HG03571 (cell line): ENCODE measurements at regions not wholly inside any gene's neighbourhood (a gene's known extent, or its start where the extent isn't known, plus 50 kb on each side); places are given as distances from the start of the nearest gene placed in this dataset.
"Not testable (repeated sequence)": the region's sequence is repeated elsewhere in the genome, so short reads cannot be mapped to it uniquely, and the experiment has no call there.

Experiments
- ATAC-seq: cut with Tn5 transposase; IDR thresholded peaks from one replicate; pipeline ENCODE4 v1.9.1; 2021; ENCODE audit not compliant: unreplicated experiment

GRCh38 chr9:65566018-65566417, 109.7 kb upstream of the ZNG1E start:
- not testable (repeated sequence) for ATAC-seq

DNA sequence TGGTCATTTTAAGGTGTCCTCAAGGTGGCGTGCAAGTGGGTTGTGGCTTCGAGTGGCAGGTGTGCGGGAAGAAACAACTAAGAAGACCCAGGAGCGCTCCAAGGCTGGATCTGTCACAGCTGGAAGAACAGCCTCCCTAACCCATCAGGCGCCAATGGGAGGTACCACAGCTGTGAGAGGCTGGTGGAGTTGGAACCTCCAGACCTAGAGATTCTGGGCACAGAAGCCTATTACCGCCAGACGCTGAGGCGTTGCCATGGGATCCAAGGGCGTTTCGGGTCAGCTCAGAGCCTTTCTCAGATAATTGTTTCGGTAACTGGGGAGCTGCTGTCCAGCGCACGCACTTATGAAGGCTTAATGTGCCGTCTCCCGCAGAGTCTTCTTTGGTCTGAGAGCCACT, 156.7 kb upstream of the ZNG1E start:
- ATAC-seq = not testable (repeated sequence)

DNA sequence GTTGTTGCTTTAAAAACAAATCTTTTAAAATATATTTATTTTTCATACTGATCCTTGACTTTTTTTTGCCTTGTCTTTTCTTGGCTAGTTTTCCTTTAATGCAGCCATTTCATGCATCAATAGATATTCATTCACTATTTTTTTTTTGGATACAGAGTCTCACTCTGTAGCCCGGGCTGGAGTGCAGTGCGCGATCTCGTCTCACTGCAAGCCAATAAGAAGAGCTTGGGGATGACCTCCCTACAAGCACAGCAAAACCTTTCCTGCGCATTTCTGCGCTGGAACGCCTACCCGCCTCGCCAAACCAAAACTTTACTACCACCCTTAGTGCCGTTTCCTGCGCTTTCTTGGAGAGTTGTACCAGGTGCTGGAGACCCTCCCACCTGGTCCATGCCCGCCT, 161.3 kb upstream of the ZNG1E start:
- not testable (repeated sequence) for ATAC-seq

- ATAC-seq = not testable (repeated sequence)
Observed at GRCh38 chr9:65507897-65508296, 167.8 kb upstream of the ZNG1E start.

GRCh38 chr9:65504686-65505085, 171.0 kb upstream of the ZNG1E start:
- ATAC-seq = not testable (repeated sequence)

DNA sequence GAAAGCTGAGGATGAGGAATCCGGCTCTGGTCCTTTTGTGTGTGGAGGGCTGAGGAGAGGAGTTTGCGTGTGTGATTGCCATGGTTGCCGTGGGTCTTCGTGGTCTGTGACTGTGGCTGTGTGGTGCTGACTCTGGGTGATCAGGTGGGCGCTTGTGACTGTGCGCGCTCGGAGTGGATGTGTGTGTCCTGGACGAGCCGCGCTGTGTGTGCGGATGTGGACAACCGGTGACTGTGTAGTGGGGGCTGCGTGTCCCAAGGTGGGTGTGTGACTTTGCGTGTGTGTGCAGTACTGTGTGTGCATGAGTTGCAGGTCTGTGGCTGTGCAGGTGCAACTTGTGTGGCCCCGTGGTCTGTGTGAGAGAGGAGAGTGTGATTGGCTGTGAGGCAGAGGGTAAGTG, 172.0 kb upstream of the ZNG1E start:
- not testable (repeated sequence) for ATAC-seq

GRCh38 chr9:65482890-65483289, 192.8 kb upstream of the ZNG1E start:
- not testable (repeated sequence) for ATAC-seq

DNA sequence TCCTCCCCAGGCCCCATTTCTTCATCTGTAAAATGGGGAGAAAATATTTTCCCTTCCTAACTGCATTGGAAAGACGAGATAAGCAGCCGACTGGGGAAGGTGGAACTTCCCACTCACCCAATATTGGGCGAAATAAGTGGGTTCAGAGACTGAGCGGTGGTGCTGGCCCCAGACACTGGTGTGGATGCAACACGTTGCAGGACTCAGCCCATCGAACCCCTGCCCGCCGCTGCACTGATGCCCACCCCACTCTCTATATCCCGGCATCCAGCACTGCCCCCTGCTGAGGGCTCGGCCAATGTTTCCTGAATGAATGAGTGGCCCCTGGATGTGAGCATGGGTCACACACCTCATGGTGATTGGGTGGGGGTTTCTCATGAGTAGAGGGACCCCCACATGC, 194.4 kb upstream of the ZNG1E start:
- not testable (repeated sequence) for ATAC-seq

DNA sequence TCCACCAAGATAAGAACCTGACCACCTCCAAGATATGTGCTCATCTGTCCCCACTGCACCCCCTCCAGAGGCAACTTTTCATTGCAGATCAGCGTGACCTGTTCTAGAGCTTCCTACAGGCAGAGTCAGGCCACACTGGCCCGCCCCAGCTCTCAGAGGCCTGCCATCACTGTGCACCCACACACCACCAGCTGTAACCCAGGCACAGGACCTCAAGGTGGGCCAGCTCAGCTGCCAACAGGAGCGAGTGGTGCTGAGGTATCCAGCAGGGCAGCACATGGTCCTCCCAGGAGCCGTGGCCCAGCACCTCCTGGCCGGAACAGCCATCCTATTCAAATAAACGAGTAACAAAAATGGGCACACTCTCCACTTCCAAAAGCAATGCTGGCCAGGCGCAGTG, 189.9 kb upstream of the FOXD4L5 start:
- not testable (repeated sequence) for ATAC-seq

GRCh38 chr9:65473059-65473822, 188.2 kb upstream of the FOXD4L5 start:
- not testable (repeated sequence) for ATAC-seq

GRCh38 chr9:65471106-65471505, 186.1 kb upstream of the FOXD4L5 start:
- not testable (repeated sequence) for ATAC-seq

DNA sequence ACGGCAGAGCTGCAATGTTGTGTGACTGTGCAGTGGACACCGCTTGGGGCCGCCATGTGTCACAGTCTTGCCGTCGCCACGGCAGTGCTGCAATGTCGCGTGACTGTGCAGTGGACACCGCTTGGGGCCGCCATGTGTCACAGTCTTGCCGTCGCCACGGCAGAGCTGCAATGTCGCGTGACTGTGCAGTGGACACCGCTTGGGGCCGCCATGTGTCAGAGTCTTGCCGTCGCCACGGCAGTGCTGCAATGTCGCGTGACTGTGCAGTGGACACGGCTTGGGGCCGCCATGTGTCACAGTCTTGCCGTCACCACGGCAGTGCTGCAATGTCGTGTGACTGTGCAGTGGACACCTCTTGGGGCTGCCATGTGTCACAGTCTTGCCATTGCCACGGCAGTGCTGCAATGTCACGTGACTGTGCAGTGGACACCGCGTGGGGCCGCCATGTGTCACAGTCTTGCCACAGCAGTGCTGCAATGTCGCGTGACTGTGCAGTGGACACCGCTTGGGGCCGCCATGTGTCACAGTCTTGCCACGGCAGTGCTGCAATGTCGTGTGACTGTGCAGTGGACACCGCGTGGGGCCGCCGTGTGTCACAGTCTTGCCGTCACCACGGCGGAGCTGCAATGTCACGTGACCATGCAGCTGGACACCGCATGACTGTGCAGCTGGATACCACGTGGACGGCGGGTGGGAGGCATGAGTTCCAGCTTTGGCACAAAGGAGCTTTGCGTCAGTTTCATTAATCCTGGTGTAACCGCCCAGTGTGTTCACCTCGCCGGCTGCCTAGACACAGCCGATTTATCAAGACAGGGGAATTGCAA, 182.1 kb upstream of the FOXD4L5 start:
- ATAC-seq = not testable (repeated sequence)

DNA sequence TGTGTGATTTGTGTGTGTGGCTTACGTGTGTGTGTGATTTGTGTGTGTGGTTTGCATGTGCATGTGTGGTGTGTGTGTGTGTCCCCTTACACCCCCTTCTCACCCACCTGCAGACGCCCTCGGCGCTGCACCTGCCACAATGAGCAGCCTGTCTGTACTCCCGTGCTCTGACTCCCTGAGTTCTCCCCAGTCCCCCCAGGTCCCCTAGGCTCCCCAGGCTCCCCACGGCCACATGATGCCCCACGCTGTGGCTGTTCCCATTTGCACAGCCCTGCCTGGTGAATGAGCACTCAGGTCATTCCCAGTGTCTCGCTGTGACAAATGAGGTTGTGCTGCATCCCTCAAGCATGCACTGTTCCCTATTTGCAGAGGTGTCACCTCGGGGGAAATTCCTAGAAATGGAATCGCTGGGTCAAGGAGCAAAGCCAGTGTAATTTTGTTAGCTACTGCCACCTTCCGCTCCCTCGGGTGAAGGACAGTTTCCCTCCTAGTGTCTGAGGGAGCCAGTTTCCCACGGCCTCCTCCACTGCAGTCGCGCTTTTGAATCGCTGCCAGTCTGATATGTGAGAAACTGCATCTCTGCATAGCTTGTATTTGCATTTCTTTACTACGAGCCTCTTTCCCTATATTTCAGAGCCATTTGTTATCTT, 180.4 kb upstream of the FOXD4L5 start:
- ATAC-seq = not testable (repeated sequence)

DNA sequence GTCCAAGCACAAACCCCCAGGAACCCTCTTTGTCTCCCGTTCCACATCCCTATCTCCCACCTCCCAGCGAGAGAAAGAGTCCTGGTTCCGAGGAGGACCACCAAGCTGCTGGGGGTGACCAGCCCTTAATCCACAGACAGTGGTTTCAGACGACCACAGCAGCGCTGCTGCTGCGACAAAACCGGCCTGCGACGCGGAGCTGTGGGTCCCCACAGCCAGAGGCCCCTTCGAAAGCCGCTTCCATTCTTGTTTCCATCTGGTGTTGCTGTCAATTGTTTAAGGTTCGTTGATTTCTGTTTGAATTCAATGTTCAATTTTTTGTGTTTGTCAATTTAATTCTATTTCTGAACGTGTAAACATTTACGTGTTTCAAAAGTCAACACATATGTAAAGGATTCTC, 177.5 kb upstream of the FOXD4L5 start:
- not testable (repeated sequence) for ATAC-seq

DNA sequence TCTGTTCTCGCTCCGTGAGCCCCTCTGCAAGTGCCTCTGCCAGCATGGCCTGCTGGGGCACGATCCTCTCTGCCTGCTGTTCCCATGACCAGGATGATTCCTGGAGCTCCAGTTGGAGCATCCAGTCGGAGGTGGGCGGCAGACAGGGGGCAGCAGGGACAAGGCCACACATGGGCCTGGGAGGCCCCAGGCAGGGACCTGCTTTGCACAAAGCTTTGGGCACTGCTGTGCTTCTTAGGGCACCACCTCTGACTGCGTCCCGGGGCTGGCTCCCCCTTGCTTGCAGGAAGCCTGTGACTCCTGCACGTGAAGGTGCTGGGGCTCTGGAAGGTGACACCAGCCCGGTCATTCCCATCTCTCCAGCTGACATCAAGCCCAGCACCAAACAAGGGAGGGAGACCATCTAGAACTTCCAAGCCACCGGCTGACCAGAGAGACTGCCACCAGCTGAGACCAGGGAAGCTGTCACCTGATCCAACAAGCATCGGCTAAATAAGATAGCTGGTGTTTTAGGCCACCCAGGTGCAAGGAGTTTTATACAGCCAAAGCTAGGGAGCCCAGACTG, 174.8 kb upstream of the FOXD4L5 start:
- no peak for ATAC-seq

DNA sequence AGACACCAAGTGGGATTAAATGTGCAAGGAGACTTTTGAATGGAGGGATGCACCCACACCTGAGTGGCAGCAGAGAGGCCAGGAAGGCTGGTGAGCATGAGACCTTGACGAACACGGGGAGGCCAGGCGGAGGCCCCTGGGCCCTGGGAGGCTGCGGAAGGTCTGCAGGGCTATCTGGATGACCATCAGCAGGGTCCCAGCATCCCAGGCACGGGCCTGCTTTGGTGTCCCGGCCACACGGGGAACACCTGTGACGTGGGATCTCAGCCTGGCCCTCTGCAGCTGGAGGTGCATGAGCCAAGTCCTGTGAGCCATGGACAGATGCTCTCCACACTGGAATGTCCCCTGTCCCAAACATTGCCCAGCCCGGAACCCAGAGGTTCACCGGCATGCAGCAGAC, 174.0 kb upstream of the FOXD4L5 start:
- no peak for ATAC-seq

DNA sequence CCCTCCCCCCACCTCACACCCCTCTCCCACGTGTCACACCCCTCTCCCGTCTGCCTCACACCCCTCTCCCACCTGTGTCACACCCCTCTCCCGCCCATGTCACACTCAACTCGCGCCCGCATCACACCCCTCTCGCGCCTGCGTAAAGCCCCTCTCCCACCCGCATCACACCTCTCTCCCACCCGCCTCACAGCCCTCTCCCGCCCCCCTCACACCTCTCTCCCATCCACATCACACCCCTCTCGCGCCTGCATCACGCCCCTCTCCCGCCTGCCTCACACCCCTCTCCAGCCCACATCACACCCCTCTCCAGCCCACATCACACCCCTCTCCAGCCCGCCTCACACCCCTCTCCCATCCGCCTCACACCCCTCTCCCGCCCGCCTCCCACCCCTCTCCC, 173.5 kb upstream of the FOXD4L5 start:
- no peak for ATAC-seq

- not testable (repeated sequence) for ATAC-seq
Observed at GRCh38 chr9:65456991-65457390, 172.0 kb upstream of the FOXD4L5 start.

DNA sequence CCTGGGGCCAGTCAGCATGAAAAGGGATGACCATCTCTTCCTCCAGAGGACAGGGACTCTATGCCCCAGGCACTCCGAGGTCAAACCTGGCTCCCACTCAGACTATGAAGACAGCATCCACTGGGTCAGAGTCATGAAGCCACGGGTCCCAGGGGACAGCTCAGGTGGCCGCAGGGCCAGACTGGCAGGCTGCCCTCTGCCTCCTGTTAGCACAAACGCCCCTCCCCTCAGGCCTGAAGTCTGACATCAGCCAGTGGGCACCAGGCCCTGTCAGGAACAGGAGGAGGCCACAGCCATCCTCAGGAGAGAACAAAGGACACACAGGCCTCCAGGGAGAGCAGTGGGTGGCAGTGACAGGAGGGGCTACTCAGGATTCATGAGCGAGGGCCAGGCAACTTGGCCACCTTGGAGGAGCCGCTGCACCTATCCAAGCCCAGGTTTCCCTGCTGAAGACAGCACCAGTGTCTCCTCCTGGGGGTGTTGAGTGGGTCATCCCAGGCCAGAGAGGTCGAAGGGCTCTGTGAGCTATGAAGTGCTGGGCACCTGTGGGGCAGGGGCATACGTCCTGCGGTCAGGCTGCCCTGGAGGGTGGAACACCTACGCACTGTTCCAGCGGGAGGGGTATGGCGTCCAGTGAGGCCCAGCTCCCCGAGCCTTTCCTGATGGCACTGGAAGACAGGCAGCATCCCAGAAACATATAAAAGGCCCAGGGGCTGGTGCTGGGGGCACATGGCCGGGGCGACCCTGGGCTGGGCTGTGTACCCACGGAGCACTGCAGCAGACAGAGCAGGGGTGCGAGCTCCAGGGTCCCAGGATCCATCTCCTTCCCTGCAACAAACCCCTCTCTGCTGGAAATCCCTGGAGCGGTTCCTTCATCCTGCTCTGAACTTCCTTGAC, 171.0 kb upstream of the FOXD4L5 start:
- ATAC-seq = not testable (repeated sequence)

DNA sequence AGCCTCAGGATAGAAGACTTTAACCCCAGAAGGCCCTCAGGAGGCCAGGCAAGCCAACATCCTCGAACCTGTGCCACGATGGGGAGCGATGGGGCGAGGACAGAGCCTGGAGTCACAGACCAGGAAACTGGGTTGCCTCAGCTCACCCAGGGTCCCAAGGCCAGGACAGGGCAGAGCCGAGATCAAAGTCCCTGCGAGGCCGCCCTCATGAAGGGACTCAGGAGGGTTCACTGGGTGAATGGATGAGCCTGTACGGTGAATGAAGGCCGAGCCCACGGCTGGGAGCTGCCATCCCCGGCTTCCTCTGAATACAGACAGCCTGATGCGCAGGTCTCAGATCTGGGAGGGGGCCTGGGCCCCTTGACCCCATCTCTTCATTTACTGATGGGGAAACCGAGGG, 170.1 kb upstream of the FOXD4L5 start:
- not testable (repeated sequence) for ATAC-seq
